Cardiac muscle cell (in vitro differentiated cells and primary cell): ENCODE measurements at regions not wholly inside any gene's neighbourhood (a gene's known extent, or its start where the extent isn't known, plus 50 kb on each side); places are given as distances from the start of the nearest gene placed in this dataset.

Experiments
- DNase-seq, 2 donors: peaks; one replicate each; pipeline versions ENCODE4 v3.0.0 to v3.0.0-alpha.2; 2010 to 2017; ENCODE audit warnings: low read depth in 1 of 2, low spot score in 1 of 2
- H3K27ac ChIP-seq: fragments of 200-600 bp; sonication (generic); 2 replicates; pipeline ENCODE4 v1.5.1; 2016
- H3K27me3 ChIP-seq: fragments of 200-600 bp; sonication (generic); 2 replicates; pipeline ENCODE4 v1.6.0; 2016; ENCODE audit warnings: control low read depth
- H3K36me3 ChIP-seq: fragments of 200-600 bp; sonication (generic); 2 replicates; pipeline ENCODE4 v1.5.1; 2016; ENCODE audit warnings: control low read depth
- H3K4me1 ChIP-seq: fragments of 200-600 bp; sonication (generic); 2 replicates; pipeline ENCODE4 v1.8.1; 2017; ENCODE audit warnings: low read depth, mild to moderate bottlenecking, mixed run types
- H3K4me3 ChIP-seq: fragments of 200-600 bp; sonication (generic); 2 replicates; pipeline ENCODE4 v1.5.1; 2016; ENCODE audit warnings: mild to moderate bottlenecking
- H3K9me3 ChIP-seq: fragments of 200-600 bp; sonication (generic); 2 replicates; pipeline ENCODE4 v1.5.1; 2017; ENCODE audit warnings: low read depth, mild to moderate bottlenecking, control low read depth
- CTCF ChIP-seq: IDR thresholded peaks from 2 replicates; pipeline ENCODE4 v1.5.1; 2012; ENCODE audit warnings: low read depth, mild to moderate bottlenecking, low read length

GRCh38 chr4:27234306-27234899, 373.8 kb downstream of the STIM2 start:
- no peak for TF ChIP-seq CTCF
- no peak for DNase-seq
- H3K27ac ChIP-seq = no peak overlapping the region
- H3K9me3 ChIP-seq = no peaks in the 10 kb centered on the region
- H3K4me1 ChIP-seq = no peaks in the 10 kb centered on the region
- no peak overlapping the region for H3K4me3 ChIP-seq
- no peaks in the 10 kb centered on the region for H3K36me3 ChIP-seq
- H3K27me3 ChIP-seq = no peaks in the 10 kb centered on the region

- Histone ChIP-seq H3K27ac (no peak overlapping the region), H3K36me3 (no peaks in the 10 kb centered on the region), H3K4me1 (no peaks in the 10 kb centered on the region), H3K9me3 (no peaks in the 10 kb centered on the region), H3K27me3 (no peaks in the 10 kb centered on the region), H3K4me3 (no peak overlapping the region)
- no peak for TF ChIP-seq CTCF
- DNase-seq = no peak
Observed at GRCh38 chr4:27239641-27240040, 379.0 kb downstream of the STIM2 start.

GRCh38 chr4:27242217-27242616, 381.6 kb downstream of the STIM2 start:
- Histone ChIP-seq H3K9me3 (no peaks in the 10 kb centered on the region), H3K4me3 (no peak overlapping the region), H3K27ac (no peak overlapping the region), H3K4me1 (no peaks in the 10 kb centered on the region), H3K36me3 (no peaks in the 10 kb centered on the region), H3K27me3 (no peaks in the 10 kb centered on the region)
- no peak for TF ChIP-seq CTCF
- DNase-seq = no peak

GRCh38 chr4:27245216-27245615, 384.6 kb downstream of the STIM2 start:
- Histone ChIP-seq H3K4me3 (no peak overlapping the region), H3K27me3 (no peaks in the 10 kb centered on the region), H3K36me3 (no peaks in the 10 kb centered on the region), H3K9me3 (no peaks in the 10 kb centered on the region), H3K27ac (no peak overlapping the region), H3K4me1 (no peaks in the 10 kb centered on the region)
- DNase-seq = no peak
- no peak for TF ChIP-seq CTCF

GRCh38 chr4:27248829-27249228, 388.2 kb downstream of the STIM2 start:
- Histone ChIP-seq H3K36me3 (no peaks in the 10 kb centered on the region), H3K27ac (no peak overlapping the region), H3K9me3 (no peaks in the 10 kb centered on the region), H3K4me3 (no peak overlapping the region), H3K27me3 (no peaks in the 10 kb centered on the region), H3K4me1 (no peaks in the 10 kb centered on the region)
- no peak for TF ChIP-seq CTCF
- DNase-seq = no peak

- Histone ChIP-seq H3K4me1 (no peaks in the 10 kb centered on the region), H3K27ac (no peak overlapping the region), H3K4me3 (no peak overlapping the region), H3K27me3 (no peaks in the 10 kb centered on the region), H3K36me3 (no peaks in the 10 kb centered on the region), H3K9me3 (no peaks in the 10 kb centered on the region)
- DNase-seq = no peak
- TF ChIP-seq CTCF = no peak
Observed at GRCh38 chr4:27251771-27252170, 391.1 kb downstream of the STIM2 start.
